Stomach smooth muscle (tissue), 2 donors: ENCODE measurements at regions not wholly inside any gene's neighbourhood (a gene's known extent, or its start where the extent isn't known, plus 50 kb on each side); places are given as distances from the start of the nearest gene placed in this dataset.

ENCODE experiments used
- H3K27ac ChIP-seq: one replicate; pipeline ENCODE4 v1.7.0; 2013; ENCODE audit warnings: mild to moderate bottlenecking, low read length, inconsistent platforms
- H3K27me3 ChIP-seq, 2 donors: one replicate each; pipeline ENCODE4 v1.7.0; 2013; ENCODE audit warnings: low read length in 2 of 2; ENCODE audit not compliant: insufficient read depth in 2 of 2, control insufficient read depth in 1 of 2
- H3K36me3 ChIP-seq, 2 donors: one replicate each; pipeline ENCODE4 v1.7.0; 2013; ENCODE audit warnings: low read length in 2 of 2; ENCODE audit not compliant: control insufficient read depth in 2 of 2, insufficient read depth in 2 of 2
- H3K4me1 ChIP-seq: one replicate; pipeline ENCODE4 v1.7.0; 2013; ENCODE audit warnings: low read length; ENCODE audit not compliant: control insufficient read depth, insufficient read depth
- H3K4me3 ChIP-seq, 2 donors: one replicate each; pipeline ENCODE4 v1.7.0; 2013; ENCODE audit warnings: low read length in 2 of 2
- H3K9ac ChIP-seq, 2 donors: one replicate each; pipeline ENCODE4 v1.7.0; 2013; ENCODE audit warnings: low read length in 2 of 2, mild to moderate bottlenecking in 1 of 2
- H3K9me3 ChIP-seq, 2 donors: one replicate each; pipeline ENCODE4 v1.7.0; 2013; ENCODE audit warnings: low read length in 2 of 2; ENCODE audit not compliant: control insufficient read depth in 2 of 2
- donor health status: healthy.
- donor health status: Pancreatic carcinoma.

- Histone ChIP-seq H3K4me1 (peaks cover 2% of the 10 kb centered on the region), H3K27me3 (no peaks in the 10 kb centered on the region), H3K36me3 (no peaks in the 10 kb centered on the region), H3K9ac (no peak overlapping the region), H3K4me3 (no peak overlapping the region), H3K27ac (no peak overlapping the region), H3K9me3 (no peaks in the 10 kb centered on the region)
Observed at GRCh38 chr9:87096506-87096905, 149.2 kb upstream of the GAS1 start.

GRCh38 chr9:87097238-87097637 lies 149.9 kb upstream of the GAS1 start:
- no peak overlapping the region for H3K4me3 ChIP-seq
- no peak overlapping the region for H3K27ac ChIP-seq
- H3K9me3 ChIP-seq: no peaks in the 10 kb centered on the region
- no peaks in the 10 kb centered on the region for H3K36me3 ChIP-seq
- H3K4me1 ChIP-seq: peaks cover 2% of the 10 kb centered on the region
- no peaks in the 10 kb centered on the region for H3K27me3 ChIP-seq
- no peak overlapping the region for H3K9ac ChIP-seq

- Histone ChIP-seq H3K9me3 (no peaks in the 10 kb centered on the region), H3K27ac (no peak overlapping the region), H3K27me3 (no peaks in the 10 kb centered on the region), H3K36me3 (no peaks in the 10 kb centered on the region), H3K4me1 (peaks cover 2% of the 10 kb centered on the region), H3K4me3 (no peak overlapping the region), H3K9ac (no peak overlapping the region)
Observed at GRCh38 chr9:87099407-87099806, 152.1 kb upstream of the GAS1 start.

GRCh38 chr9:87100001-87100400 lies 152.7 kb upstream of the GAS1 start:
- no peaks in the 10 kb centered on the region for H3K9me3 ChIP-seq
- H3K4me1 ChIP-seq: peaks cover 2% of the 10 kb centered on the region
- H3K36me3 ChIP-seq: no peaks in the 10 kb centered on the region
- H3K27ac ChIP-seq: no peak overlapping the region
- no peak overlapping the region for H3K4me3 ChIP-seq
- H3K27me3 ChIP-seq: no peaks in the 10 kb centered on the region
- no peak overlapping the region for H3K9ac ChIP-seq

GRCh38 chr9:87102126-87102525 lies 154.8 kb upstream of the GAS1 start:
- no peak overlapping the region for H3K9ac ChIP-seq
- no peaks in the 10 kb centered on the region for H3K27me3 ChIP-seq
- no peak overlapping the region for H3K4me3 ChIP-seq
- H3K36me3 ChIP-seq: no peaks in the 10 kb centered on the region
- H3K27ac ChIP-seq: no peak overlapping the region
- H3K9me3 ChIP-seq: no peaks in the 10 kb centered on the region
- no peaks in the 10 kb centered on the region for H3K4me1 ChIP-seq

GRCh38 chr9:87107072-87107471 lies 159.8 kb upstream of the GAS1 start:
- H3K4me3 ChIP-seq: no peak overlapping the region
- no peak overlapping the region for H3K27ac ChIP-seq
- H3K27me3 ChIP-seq: no peaks in the 10 kb centered on the region
- peaks cover 6% of the 10 kb centered on the region for H3K4me1 ChIP-seq
- no peaks in the 10 kb centered on the region for H3K36me3 ChIP-seq
- no peak overlapping the region for H3K9ac ChIP-seq
- H3K9me3 ChIP-seq: no peaks in the 10 kb centered on the region

GRCh38 chr9:87108661-87109060 lies 161.4 kb upstream of the GAS1 start:
- Histone ChIP-seq H3K9me3 (no peaks in the 10 kb centered on the region), H3K27me3 (no peaks in the 10 kb centered on the region), H3K4me3 (no peak overlapping the region), H3K36me3 (no peaks in the 10 kb centered on the region), H3K27ac (no peak overlapping the region), H3K9ac (no peak overlapping the region), H3K4me1 (peaks cover 6% of the 10 kb centered on the region)

- Histone ChIP-seq H3K4me1 (peaks cover 6% of the 10 kb centered on the region), H3K9ac (no peak overlapping the region), H3K36me3 (no peaks in the 10 kb centered on the region), H3K27me3 (no peaks in the 10 kb centered on the region), H3K9me3 (no peaks in the 10 kb centered on the region), H3K4me3 (no peak overlapping the region), H3K27ac (no peak overlapping the region)
Observed at GRCh38 chr9:87109231-87109631, 161.9 kb upstream of the GAS1 start.

GRCh38 chr9:87109851-87110250 lies 162.5 kb upstream of the GAS1 start:
- Histone ChIP-seq H3K4me1 (peaks cover 6% of the 10 kb centered on the region), H3K27ac (no peak overlapping the region), H3K27me3 (no peaks in the 10 kb centered on the region), H3K36me3 (no peaks in the 10 kb centered on the region), H3K9ac (no peak overlapping the region), H3K4me3 (no peak overlapping the region), H3K9me3 (no peaks in the 10 kb centered on the region)

- Histone ChIP-seq H3K27ac (no peak overlapping the region), H3K9me3 (no peaks in the 10 kb centered on the region), H3K4me3 (no peak overlapping the region), H3K4me1 (peaks cover 16% of the 10 kb centered on the region), H3K36me3 (no peaks in the 10 kb centered on the region), H3K27me3 (no peaks in the 10 kb centered on the region), H3K9ac (no peak overlapping the region)
Observed at GRCh38 chr9:87111010-87111409, 163.7 kb upstream of the GAS1 start.

GRCh38 chr9:87112656-87113055 lies 165.3 kb upstream of the GAS1 start:
- H3K9me3 ChIP-seq: no peaks in the 10 kb centered on the region
- H3K27me3 ChIP-seq: no peaks in the 10 kb centered on the region
- H3K4me1 ChIP-seq: peaks cover 23% of the 10 kb centered on the region
- no peak overlapping the region for H3K9ac ChIP-seq
- H3K4me3 ChIP-seq: no peak overlapping the region
- no peaks in the 10 kb centered on the region for H3K36me3 ChIP-seq
- H3K27ac ChIP-seq: no peak overlapping the region

GRCh38 chr9:87113874-87114273 lies 166.6 kb upstream of the GAS1 start:
- no peak overlapping the region for H3K4me3 ChIP-seq
- H3K36me3 ChIP-seq: no peaks in the 10 kb centered on the region
- no peak overlapping the region for H3K9ac ChIP-seq
- H3K9me3 ChIP-seq: no peaks in the 10 kb centered on the region
- H3K27ac ChIP-seq: no peak overlapping the region
- H3K27me3 ChIP-seq: no peaks in the 10 kb centered on the region
- H3K4me1 ChIP-seq: peaks cover 19% of the 10 kb centered on the region
